K562 (cell line): ENCODE measurements at regions not wholly inside any gene's neighbourhood (a gene's known extent, or its start where the extent isn't known, plus 50 kb on each side); places are given as distances from the start of the nearest gene placed in this dataset.
A peak's percentile ranks its signal among the peaks of the same experiment; 100 is the strongest.

ENCODE experiments used
- E2F1 ChIP-seq: sonication (generic); formaldehyde crosslinking; IDR thresholded peaks from 2 replicates; pipeline ENCODE4 v1.8.1; 2023; ENCODE audit warnings: mild to moderate bottlenecking, missing genetic modification reagents, moderate library complexity
- MGA ChIP-seq: fragments of 450-650 bp; IDR thresholded peaks from 2 replicates; pipeline ENCODE4 v1.6.1; 2016; ENCODE audit warnings: mild to moderate bottlenecking, moderate library complexity
- MXD1 ChIP-seq: fragments of 250-450 bp; sonication (Bioruptor Pico); IDR thresholded peaks from 2 replicates; pipeline ENCODE4 v1.8.0; 2021; ENCODE audit warnings: borderline replicate concordance, mild to moderate bottlenecking, moderate library complexity; ENCODE audit not compliant: poor library complexity, severe bottlenecking
- ZBTB9 ChIP-seq: fragments of 450-650 bp; formaldehyde crosslinking; IDR thresholded peaks from 2 replicates; pipeline ENCODE4 v1.4.0; 2020; ENCODE audit warnings: mild to moderate bottlenecking, moderate library complexity
- ZNF217 ChIP-seq: sonication (generic); formaldehyde crosslinking; IDR thresholded peaks from 2 replicates; pipeline ENCODE4 v1.8.0; 2022; ENCODE audit warnings: mild to moderate bottlenecking, missing genetic modification reagents
- ZNF398 ChIP-seq: fragments of 250-450 bp; sonication (Bioruptor Pico); IDR thresholded peaks from 2 replicates; pipeline ENCODE4 v1.8.0; 2021; ENCODE audit warnings: moderate library complexity, mild to moderate bottlenecking, inconsistent platforms
- ZNF512 ChIP-seq: IDR thresholded peaks from 2 replicates; pipeline ENCODE4 v1.6.1; 2016; ENCODE audit warnings: missing genetic modification characterization, missing compliant biosample characterization
- ZNF586 ChIP-seq: fragments of 450-650 bp; formaldehyde crosslinking; conservative IDR thresholded peaks from 2 replicates; pipeline ENCODE4 v1.4.0; 2020; ENCODE audit warnings: mild to moderate bottlenecking, moderate library complexity
- ZNF589 ChIP-seq: fragments of 200-800 bp; sonication (Bioruptor generic); IDR thresholded peaks from 2 replicates; pipeline ENCODE4 v1.6.1; 2016; ENCODE audit warnings: low read depth, missing genetic modification characterization, missing compliant biosample characterization

- TF ChIP-seq MGA (peak; percentile 75), ZNF589 (CRISPR knock-in tag) (no peak), MXD1 (no peak), ZNF217 (CRISPR knock-in tag) (no peak), ZNF512 (tag) (no peak), ZNF586 (CRISPR knock-in tag) (no peak), ZBTB9 (CRISPR knock-in tag) (no peak), E2F1 (CRISPR knock-in tag) (no peak), ZNF398 (CRISPR knock-in tag) (no peak)
Measured at GRCh38 chr1:60958001-60958400, 124.4 kb upstream of the NFIA start (continued).
